Ammon's horn (tissue), 1 donor: ENCODE measurements at regions not wholly inside any gene's neighbourhood (a gene's known extent, or its start where the extent isn't known, plus 50 kb on each side); places are given as distances from the start of the nearest gene placed in this dataset.
"Not testable (repeated sequence)": the region's sequence is repeated elsewhere in the genome, so short reads cannot be mapped to it uniquely, and the experiment has no call there.

Experiments
- DNase-seq: peaks from one replicate; pipeline ENCODE4 v3.0.0-alpha.2; 2016; ENCODE audit warnings: low spot score

DNA sequence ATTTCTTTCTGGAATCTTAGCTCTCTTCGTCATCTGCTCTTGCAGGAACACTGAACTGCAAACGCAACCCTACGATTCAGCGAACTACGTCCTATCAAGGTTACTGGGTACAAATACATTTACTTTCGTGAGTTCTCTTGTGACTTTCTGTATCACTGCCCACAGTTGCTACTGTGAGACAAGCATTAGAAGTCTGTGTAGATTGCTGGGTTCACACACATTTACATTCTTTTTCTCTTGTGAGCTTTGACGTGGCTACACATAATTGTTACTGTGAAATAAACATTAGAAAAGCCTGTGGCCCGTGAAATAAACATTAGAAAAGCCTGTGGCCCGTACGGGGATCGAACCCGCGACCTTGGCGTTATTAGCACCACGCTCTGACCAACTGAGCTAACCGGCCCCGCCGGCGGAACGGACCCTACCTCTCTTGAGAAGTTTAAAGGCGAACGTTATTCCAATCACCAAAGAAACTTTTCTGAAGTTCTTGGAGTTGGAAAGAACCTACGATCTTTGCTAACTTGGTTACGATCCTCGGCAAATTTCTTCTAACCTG is 61.2 kb upstream of the ZNF322 start:
- DNase-seq = not testable (repeated sequence)

DNA sequence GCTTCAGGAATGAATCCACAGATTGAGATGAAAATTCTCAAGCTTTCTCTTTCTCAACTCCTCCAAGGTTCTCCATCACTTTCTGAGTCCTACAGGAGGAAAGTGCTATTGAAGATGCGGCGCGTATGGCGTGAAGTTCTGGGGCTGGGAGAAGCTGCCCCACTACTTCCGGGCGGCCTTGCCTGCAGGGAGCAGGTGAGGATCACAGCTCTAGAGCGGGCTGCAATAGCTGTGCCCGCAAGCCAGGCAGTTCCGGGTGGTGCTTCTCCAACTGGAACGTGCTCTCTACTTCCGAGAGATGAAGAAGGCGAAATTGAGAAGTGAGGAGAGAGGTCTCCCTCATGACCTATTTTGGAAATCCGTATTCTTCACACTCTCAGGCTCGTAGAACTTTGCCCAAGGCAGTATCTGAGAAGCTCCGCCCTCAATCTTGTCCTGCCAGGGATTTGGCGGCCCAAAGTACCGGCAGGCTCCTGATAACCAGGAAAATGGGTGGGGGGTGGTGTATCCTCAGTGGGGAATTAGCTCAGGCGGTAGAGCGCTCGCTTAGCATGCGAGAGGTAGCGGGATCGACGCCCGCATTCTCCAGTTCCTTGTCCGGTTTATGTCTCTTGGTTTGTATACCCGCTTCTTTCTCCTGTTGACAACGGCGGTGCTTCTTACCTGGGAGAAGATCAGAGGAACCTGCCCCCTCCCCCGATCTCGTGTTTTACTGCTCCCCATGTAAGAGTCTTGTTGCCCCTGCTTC is 70.6 kb upstream of the ZNF322 start:
- not testable (repeated sequence) for DNase-seq

DNA sequence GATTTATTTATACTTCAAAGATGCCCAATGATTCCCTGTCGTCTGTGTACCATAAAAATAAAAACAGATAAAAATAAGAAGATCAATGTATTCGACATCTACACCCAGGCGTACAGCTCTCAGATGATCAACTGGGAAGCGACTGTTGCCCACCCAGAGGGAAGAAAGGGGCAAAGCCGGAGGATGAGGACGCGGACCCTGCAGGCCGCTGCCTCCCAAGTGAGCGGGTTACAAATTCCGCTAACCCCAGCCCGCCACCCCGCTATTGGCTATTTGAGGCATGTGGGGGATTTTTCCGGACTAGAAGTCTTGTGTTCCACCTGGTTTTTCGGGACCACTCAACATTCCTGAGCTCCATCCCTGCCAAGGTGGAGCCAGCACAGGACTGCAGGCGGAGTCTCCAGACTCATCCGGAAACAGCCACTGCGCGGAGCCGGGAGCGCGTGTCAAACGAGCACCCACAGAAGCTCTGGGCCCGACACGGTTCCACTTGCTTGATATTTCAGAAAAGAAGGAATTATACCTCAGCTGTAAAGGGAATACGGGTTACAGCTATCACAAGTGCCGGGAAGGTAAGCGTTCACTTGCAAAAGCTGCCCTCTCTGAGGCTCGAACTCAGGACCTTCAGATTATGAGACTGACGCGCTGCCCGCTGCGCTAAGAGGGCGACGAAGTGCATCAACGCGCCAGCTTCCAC is 75.4 kb upstream of the ZNF322 start:
- DNase-seq = not testable (repeated sequence)

DNA sequence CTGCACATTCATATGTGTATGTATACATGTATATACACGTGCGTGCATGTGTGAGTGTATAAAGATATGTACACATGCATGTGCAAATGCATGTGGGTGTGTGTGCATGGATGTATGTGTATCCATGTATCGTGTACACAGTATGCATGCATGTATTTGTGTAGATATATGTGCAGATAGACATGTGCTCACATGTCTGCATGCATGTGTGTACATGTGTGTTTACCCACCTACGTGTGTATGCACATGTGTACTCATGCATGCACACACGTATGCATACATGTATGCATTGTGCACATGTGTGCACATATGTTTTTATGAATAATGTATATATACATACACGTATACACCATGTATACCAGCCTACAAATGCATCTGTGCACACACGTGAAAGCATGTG is 80.3 kb upstream of the ZNF322 start:
- no peak for DNase-seq

DNA sequence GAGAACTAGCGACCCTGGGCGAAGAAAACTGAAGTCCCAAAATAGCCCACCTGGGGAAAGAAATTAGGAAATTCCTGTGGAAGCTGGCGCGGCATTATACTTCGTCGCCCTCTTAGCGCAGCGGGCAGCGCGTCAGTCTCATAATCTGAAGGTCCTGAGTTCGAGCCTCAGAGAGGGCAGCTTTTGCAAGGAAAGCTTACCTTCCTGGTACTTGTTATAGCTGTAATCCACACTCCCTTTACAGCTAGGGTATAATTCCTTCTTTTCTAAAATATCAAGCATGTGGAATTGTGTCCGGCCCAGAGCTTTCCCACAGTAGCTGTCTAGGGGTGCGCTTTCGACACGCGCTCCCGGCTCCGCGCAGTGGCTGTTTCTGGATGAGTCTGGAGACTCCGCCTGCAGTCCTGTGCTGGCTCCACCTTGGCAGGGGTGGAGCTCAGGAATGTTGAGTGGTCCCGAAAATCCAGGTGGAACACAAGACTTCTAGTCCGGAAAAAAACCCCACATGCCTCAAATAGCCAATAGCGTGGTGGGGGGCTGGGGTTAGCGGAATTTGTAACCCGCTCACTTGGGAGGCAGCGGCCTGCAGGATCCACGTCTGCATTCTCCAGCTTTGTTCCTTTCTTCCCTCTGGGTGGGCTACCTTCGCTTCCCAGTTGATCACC is 83.7 kb upstream of the ZNF322 start:
- no peak for DNase-seq

DNA sequence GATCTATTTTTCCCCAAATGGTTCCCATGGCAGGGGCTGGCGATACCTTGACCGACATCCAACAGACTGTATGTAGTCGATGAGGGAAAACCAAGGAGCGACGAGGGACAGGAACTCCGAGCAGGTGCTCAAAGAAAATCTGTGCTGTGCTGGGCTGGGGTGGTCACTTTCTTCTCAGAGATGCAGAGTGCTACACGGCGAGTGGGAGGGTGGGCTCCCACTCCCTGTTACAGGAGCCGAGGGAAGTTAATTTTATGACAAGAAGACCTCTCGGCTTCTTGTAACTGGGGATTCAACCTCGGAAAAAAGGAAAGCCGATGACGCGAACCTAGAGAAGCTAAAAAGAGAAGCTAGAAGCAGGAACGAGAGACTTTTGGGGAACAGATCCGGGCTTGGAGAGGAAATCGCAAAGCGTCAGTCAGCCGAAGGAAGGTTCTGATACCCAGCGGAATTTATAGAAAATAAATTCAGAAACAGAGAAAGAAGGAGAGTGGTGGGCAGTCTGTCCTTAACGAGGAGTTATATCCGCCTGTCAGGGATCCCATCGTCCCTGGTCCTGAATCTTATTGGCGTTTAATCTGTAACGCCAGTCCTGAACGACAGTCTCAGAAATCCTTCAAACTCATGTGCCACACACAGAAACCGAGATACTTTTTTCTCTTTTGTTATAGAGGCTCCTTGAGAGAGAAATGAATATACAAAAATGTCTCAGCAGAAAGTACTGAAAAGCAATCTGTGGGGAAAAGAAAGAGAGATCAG is 84.6 kb upstream of the ZNF322 start:
- no peak for DNase-seq

DNA sequence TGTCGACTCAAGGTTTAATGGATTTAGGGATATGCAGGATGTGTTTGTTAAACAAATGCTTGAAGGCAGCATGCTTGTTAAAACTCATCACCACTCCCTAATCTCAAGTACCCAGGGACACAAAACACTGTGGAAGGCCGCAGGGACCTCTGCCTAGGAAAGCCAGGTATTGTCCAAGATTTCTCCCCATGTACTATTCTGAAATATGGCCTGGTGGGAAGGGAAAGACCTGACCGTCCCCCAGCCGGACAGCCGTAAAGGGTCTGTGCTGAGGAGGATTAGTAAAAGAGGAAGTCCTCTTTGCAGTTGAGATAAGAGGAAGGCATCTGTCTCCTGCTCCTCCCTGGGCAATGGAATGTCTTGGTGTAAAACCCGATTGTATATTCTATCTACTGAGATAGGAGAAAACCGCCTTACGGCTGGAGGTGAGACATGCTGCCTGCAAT is 85.3 kb upstream of the ZNF322 start:
- DNase-seq = not testable (repeated sequence)

DNA sequence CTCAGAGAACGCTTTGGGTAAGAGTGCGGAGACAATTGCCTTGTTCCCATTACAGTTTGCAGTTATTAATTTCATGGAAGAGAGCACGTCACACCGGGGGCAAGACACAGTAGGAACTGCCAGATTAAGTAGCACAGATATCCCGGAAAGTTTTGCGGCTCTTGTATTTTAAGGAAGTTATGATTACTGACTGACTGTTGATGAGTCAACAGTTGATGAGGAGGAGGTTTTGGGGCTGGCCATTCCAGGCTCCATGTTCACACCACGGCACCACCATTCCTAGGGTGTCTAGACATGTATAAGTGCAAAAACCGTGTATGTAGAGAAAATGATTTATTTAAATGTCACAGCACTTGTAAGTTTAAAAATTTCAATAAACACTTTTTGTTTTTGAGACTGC is 86.4 kb upstream of the ZNF322 start:
- not testable (repeated sequence) for DNase-seq

DNA sequence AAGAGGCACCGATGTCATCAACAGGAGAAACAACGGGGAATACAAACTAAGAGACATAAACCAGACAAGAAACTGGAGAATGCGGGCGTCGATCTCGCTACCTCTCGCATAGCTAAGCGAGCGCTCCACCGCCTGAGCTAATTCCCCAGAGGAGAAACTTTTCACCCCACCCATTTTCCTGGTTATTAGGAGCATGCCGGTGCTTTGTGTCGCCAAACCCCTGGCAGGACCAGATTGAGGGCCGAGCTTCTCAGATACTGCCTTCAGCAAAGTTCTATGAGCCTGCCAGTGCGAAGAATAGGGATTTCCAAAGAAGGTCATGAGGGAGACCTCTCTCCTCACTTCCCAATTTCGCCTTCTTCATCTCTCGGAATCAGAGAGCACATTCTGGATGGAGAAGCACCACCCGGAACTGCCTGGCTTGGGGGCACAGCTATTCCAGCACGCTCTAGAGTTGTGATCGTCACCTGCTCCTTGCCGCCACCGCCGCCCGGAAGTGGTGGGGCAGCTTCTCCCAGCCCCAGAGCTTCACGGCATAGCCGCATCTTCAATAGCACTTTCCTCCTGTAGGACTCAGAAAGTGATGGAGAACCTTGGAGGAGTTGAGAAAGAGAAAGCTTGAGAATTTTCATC is 89.7 kb upstream of the ZNF322 start:
- DNase-seq = not testable (repeated sequence)

DNA sequence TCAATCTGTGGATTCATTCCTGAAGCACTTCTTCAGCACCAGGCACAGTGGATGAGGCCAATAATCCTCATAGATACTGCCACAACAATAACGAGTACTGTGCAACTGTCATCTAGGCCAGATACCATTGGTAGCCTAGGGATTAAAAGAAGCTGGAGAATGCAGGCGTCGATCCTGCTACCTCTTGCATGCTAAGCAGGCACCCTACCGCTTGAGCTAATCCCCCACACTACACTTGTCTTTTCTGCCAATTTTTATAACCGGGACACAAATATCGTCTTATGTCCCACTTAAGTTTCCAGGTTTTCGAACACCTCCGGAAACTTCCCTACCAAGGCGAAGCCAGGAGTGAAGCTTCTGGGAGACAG is 90.2 kb upstream of the ZNF322 start:
- DNase-seq = not testable (repeated sequence)

DNA sequence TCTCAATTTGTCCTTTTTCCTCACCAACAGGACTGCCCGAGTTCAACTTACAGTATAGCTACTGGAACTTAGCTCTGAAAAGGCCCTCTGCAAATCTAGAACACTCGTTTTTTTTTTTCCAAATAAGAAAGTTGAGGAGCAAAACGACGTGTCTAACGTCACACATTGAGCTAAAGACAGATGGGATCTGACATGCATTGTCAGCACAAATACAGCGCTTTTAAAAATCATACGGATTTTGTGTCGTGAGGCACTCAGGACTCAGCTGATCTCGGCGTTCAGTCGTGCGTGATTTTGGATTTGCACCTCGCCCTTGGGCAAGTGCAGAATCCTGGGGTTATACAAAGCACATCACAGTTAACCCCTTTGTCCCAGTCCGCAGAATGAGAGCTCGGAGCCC is 94.7 kb upstream of the ZNF322 start:
- DNase-seq = no peak

DNA sequence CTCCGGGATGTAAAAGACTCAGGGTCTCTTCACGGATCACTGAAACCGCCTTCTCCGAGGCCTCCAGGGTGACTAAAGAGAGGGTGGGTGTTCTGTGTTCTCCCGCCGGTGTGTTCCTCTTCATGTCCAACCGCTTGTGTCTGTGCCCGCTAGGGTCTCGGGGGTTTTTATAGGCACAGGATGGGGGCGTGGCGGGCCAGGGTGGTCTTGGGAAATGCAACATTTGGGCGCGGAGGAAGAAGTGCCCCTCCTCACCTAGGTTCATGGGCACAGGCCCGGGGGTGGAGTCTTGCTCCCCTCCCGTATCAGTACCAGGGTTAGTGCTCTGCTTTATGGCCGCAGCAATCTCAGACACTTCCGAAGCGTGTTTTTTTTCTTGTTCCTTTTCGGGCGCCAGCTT is 95.3 kb upstream of the ZNF322 start:
- not testable (repeated sequence) for DNase-seq

DNA sequence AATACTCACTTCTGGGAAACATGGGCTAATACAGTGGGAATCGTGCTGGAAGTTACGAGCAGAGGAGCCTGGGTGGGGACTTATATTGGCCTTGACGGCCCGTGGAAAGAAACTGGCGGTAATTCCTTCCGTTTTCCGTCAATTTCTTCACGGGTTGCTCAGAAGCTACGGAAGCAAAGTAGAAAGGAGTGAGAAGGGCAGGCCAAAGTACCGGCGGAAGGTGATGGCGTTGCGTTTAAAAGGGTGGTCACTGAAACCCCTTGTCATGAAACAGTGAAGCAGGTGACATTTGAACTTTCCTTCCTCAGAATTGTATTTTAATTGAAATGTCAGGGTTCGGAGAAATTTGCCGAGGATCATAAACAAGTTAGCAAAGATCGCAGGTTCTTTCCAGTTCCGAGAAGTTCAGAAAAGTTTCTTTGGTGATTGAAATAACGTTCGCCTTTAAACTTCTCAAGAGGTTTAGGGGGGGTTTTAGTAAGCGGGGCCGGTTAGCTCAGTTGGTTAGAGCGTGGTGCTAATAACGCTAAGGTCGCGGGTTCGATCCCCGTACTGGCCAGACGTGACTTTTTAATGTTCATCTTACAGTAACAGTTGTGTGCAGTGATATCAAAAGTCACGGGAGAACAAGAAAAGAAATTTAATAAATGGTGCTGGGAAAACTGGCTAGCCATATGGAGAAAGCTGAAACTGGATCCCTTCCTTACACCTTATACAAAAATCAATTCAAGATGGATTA is 96.7 kb upstream of the ZNF322 start:
- DNase-seq = not testable (repeated sequence)

DNA sequence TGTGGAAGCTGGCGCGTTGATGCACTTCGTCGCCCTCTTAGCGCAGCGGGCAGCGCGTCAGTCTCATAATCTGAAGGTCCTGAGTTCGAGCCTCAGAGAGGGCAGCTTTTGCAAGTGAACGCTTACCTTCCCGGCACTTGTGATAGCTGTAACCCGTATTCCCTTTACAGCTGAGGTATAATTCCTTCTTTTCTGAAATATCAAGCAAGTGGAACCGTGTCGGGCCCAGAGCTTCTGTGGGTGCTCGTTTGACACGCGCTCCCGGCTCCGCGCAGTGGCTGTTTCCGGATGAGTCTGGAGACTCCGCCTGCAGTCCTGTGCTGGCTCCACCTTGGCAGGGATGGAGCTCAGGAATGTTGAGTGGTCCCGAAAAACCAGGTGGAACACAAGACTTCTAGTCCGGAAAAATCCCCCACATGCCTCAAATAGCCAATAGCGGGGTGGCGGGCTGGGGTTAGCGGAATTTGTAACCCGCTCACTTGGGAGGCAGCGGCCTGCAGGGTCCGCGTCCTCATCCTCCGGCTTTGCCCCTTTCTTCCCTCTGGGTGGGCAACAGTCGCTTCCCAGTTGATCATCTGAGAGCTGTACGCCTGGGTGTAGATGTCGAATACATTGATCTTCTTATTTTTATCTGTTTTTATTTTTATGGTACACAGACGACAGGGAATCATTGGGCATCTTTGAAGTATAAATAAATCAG is 106.8 kb upstream of the ZNF322 start:
- not testable (repeated sequence) for DNase-seq

DNA sequence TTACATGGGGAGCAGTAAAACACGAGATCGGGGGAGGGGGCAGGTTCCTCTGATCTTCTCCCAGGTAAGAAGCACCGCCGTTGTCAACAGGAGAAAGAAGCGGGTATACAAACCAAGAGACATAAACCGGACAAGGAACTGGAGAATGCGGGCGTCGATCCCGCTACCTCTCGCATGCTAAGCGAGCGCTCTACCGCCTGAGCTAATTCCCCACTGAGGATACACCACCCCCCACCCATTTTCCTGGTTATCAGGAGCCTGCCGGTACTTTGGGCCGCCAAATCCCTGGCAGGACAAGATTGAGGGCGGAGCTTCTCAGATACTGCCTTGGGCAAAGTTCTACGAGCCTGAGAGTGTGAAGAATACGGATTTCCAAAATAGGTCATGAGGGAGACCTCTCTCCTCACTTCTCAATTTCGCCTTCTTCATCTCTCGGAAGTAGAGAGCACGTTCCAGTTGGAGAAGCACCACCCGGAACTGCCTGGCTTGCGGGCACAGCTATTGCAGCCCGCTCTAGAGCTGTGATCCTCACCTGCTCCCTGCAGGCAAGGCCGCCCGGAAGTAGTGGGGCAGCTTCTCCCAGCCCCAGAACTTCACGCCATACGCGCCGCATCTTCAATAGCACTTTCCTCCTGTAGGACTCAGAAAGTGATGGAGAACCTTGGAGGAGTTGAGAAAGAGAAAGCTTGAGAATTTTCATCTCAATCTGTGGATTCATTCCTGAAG is 111.6 kb upstream of the ZNF322 start:
- DNase-seq = not testable (repeated sequence)

DNA sequence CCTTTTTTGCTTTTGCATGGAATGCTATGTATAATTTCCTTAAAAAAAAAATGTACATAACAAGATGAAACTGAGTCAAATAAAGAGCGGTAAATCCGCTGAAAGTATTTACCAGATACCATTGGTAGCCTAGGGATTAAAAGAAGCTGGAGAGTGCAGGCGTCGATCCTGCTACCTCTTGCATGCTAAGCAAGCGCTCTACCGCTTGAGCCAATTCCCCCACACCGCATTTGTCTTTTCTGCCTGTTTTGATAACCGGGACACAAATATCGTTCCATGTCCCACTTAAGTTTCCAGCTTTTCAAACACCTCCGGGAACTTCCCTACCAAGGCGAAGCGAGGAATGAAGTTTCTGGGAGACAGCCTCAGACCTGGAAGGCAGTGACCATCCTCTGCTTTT is 113.9 kb upstream of the ZNF322 start:
- not testable (repeated sequence) for DNase-seq

DNA sequence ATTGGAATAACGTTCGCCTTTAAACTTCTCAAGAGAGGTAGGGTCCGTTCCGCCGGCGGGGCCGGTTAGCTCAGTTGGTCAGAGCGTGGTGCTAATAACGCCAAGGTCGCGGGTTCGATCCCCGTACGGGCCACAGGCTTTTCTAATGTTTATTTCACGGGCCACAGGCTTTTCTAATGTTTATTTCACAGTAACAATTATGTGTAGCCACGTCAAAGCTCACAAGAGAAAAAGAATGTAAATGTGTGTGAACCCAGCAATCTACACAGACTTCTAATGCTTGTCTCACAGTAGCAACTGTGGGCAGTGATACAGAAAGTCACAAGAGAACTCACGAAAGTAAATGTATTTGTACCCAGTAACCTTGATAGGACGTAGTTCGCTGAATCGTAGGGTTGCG is 121.0 kb upstream of the ZNF322 start:
- not testable (repeated sequence) for DNase-seq

DNA sequence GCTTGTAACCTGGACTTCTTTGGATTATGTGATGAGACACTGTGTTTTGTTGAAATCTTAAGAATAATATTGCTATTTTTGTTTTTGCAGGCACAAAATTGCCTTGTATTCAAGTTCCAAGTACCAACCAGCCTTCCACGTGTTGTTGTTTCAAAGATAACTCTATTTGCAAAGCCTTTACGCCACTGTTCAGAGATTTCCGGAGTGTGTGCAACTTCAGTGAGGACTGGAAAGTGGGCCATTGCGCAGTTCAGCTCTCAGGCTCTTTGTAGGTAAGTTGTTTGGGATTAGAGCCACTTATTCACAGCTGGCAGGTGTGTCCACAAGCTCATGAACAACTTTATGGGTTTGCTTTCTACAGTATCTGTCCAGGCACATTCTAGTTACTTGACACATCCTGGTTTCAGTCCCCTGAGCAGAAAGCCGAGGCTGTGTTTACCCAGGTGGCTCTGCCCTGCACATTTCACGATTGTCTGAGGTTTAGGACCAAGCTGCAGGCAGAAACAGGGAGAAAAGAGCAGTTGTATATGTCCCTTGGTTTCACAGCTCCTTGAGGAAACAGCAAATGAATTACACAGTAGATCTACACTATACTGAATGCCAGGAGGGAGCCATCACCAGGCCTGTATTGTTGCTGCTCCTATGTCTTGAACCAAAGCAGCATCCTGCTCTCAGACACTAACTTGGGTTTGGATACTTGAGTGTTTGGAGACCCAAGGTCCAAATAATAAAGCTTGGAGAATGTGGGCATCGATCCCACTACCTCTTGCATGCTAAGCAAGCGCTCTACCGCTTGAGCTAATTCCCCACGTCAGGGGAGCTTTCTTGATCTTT is 136.1 kb upstream of the ZNF322 start:
- DNase-seq = not testable (repeated sequence)
